Mesenchymal stem cell (in vitro differentiated cells and primary cell): ENCODE measurements at regions not wholly inside any gene's neighbourhood (a gene's known extent, or its start where the extent isn't known, plus 50 kb on each side); places are given as distances from the start of the nearest gene placed in this dataset.

ENCODE experiments used
- DNase-seq: peaks from one replicate; pipeline ENCODE4 v3.0.0-alpha.2; 2013
- H2AFZ ChIP-seq: one replicate; pipeline ENCODE4 v1.6.1; 2013; ENCODE audit warnings: low read depth, mild to moderate bottlenecking, control low read depth, inconsistent platforms, low read length, moderate library complexity
- H2AK5ac ChIP-seq: 2 replicates; pipeline ENCODE4 v1.6.1; 2013; ENCODE audit warnings: low read length, moderate library complexity, mild to moderate bottlenecking, inconsistent platforms; ENCODE audit not compliant: severe bottlenecking
- H2BK120ac ChIP-seq: one replicate; pipeline ENCODE4 v1.6.1; 2013; ENCODE audit warnings: low read depth, mild to moderate bottlenecking, inconsistent platforms, low read length, moderate library complexity
- H2BK12ac ChIP-seq, 2 experiments: one replicate each; pipeline ENCODE4 v1.6.1; 2013; ENCODE audit warnings: inconsistent platforms in 2 of 2, low read length in 2 of 2, mild to moderate bottlenecking in 2 of 2, moderate library complexity in 2 of 2, control low read depth in 1 of 2
- H2BK15ac ChIP-seq: one replicate; pipeline ENCODE4 v1.6.1; 2013; ENCODE audit warnings: mild to moderate bottlenecking, low read depth, inconsistent platforms; ENCODE audit not compliant: poor library complexity, severe bottlenecking
- H2BK5ac ChIP-seq: 2 replicates; pipeline ENCODE4 v1.6.1; 2013; ENCODE audit warnings: low read depth, mild to moderate bottlenecking, low read length, control low read depth, inconsistent platforms; ENCODE audit not compliant: poor library complexity, severe bottlenecking
- H3K14ac ChIP-seq, 2 experiments: one replicate each; pipeline ENCODE4 v1.6.1; 2013; ENCODE audit warnings: inconsistent platforms in 2 of 2, low read length in 2 of 2, control low read depth in 1 of 2, mild to moderate bottlenecking in 1 of 2, moderate library complexity in 1 of 2
- H3K18ac ChIP-seq, 2 experiments: one replicate each; pipeline ENCODE4 v1.6.1; 2013; ENCODE audit warnings: inconsistent platforms in 2 of 2, low read length in 2 of 2, control low read depth in 1 of 2, low read depth in 1 of 2, mild to moderate bottlenecking in 1 of 2
- H3K23ac ChIP-seq, 2 experiments: one replicate each; pipeline ENCODE4 v1.6.1; 2013; ENCODE audit warnings: inconsistent platforms in 2 of 2, low read length in 2 of 2, mild to moderate bottlenecking in 2 of 2, moderate library complexity in 2 of 2, control low read depth in 1 of 2
- H3K27ac ChIP-seq: 2 replicates; pipeline ENCODE4 v1.5.1; 2013; ENCODE audit warnings: mild to moderate bottlenecking, moderate library complexity, low read length, control low read depth, inconsistent platforms; ENCODE audit not compliant: poor library complexity, severe bottlenecking
- H3K27me3 ChIP-seq, 2 experiments: 2 replicates each; pipeline versions ENCODE4 v1.6.1 to v1.7.0; 2013; ENCODE audit warnings: low read length in 2 of 2, mild to moderate bottlenecking in 2 of 2, moderate library complexity in 2 of 2, control low read depth in 1 of 2, inconsistent platforms in 1 of 2; ENCODE audit not compliant: control insufficient read depth in 1 of 2, insufficient read depth in 1 of 2
- H3K36me3 ChIP-seq, 2 experiments: 2 replicates each; pipeline versions ENCODE4 v1.6.1 to v1.7.0; 2013; ENCODE audit warnings: low read length in 2 of 2, control low read depth in 1 of 2, inconsistent platforms in 1 of 2, low read depth in 1 of 2, mild to moderate bottlenecking in 1 of 2; ENCODE audit not compliant: insufficient read depth in 2 of 2, control insufficient read depth in 1 of 2
- H3K4ac ChIP-seq, 2 experiments: one replicate each; pipeline ENCODE4 v1.6.1; 2013; ENCODE audit warnings: inconsistent platforms in 2 of 2, low read length in 2 of 2, mild to moderate bottlenecking in 2 of 2, moderate library complexity in 2 of 2, control low read depth in 1 of 2, low read depth in 1 of 2
- H3K4me1 ChIP-seq: 2 replicates; pipeline ENCODE4 v1.6.1; 2013; ENCODE audit warnings: low read depth, low read length, control low read depth; ENCODE audit not compliant: control insufficient read depth, insufficient read depth
- H3K4me2 ChIP-seq: 2 replicates; pipeline ENCODE4 v1.6.1; 2013; ENCODE audit warnings: low read length, mild to moderate bottlenecking, inconsistent platforms; ENCODE audit not compliant: poor library complexity, severe bottlenecking
- H3K4me3 ChIP-seq, 2 experiments: 2 replicates each; pipeline versions ENCODE4 v1.5.1 to v1.7.0; 2013; ENCODE audit warnings: low read length in 2 of 2, mild to moderate bottlenecking in 2 of 2, control low read depth in 1 of 2, low read depth in 1 of 2; ENCODE audit not compliant: insufficient read depth in 1 of 2
- H3K79me1 ChIP-seq: replicated peaks from 2 replicates; pipeline ENCODE4 v1.6.1; 2013; ENCODE audit warnings: mild to moderate bottlenecking, control low read depth, low read length, inconsistent platforms; ENCODE audit not compliant: poor library complexity, severe bottlenecking
- H3K9ac ChIP-seq: 2 replicates; pipeline ENCODE4 v1.7.0; 2013; ENCODE audit warnings: mild to moderate bottlenecking, low read length, moderate library complexity
- H3K9me3 ChIP-seq: 2 replicates; pipeline ENCODE4 v1.7.0; 2013; ENCODE audit warnings: mild to moderate bottlenecking, low read length; ENCODE audit not compliant: control insufficient read depth
- H4K8ac ChIP-seq: one replicate; pipeline ENCODE4 v1.6.1; 2013; ENCODE audit warnings: inconsistent platforms, mild to moderate bottlenecking, low read length, moderate library complexity
- H4K91ac ChIP-seq: one replicate; pipeline ENCODE4 v1.6.1; 2013; ENCODE audit warnings: mild to moderate bottlenecking, low read length, inconsistent platforms
- WGBS: methylation state at CpG from one replicate; pipeline ENCODE4 v1.1.7; 2013; ENCODE audit warnings: mixed read lengths; 5-methylcytosine and 5-hydroxymethylcytosine counted together

DNA sequence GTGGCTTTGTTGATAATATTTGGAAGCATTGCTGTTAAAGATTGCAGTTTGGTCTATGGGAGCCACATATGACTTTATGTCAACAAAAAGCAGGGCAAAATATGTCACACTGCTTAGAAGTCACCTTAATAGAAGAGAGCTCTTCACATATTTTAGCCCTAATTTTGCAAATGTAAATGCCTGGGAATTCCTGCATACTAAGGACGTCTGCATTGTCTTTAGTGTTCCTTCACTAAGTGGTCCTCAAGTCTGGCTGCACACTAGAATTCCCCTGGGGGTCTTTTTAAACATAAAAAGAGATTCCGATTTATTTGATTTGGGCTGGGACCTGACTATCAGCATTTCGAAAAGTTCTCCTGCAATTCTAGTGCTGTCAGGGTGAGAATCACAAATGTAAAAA is 495.1 kb upstream of the FAM241A start:
- no peak overlapping the region for H3K23ac ChIP-seq
- H3K4ac ChIP-seq, result no peak overlapping the region
- H2BK12ac ChIP-seq, result no peak overlapping the region
- no peak overlapping the region for H3K14ac ChIP-seq
- no peak overlapping the region for H2AFZ ChIP-seq
- H3K27ac ChIP-seq, result no peak overlapping the region
- 86% methylated on average over 3 of the region's 3 CpGs for WGBS
- no peak overlapping the region for H2AK5ac ChIP-seq
- H2BK120ac ChIP-seq, result no peak overlapping the region
- H3K4me1 ChIP-seq, result no peaks in the 10 kb centered on the region
- H3K18ac ChIP-seq, result no peak overlapping the region
- H3K27me3 ChIP-seq, result peaks cover 0 to 3% of the 10 kb centered on the region in 2 experiments
- H3K4me2 ChIP-seq, result no peak overlapping the region
- no peak overlapping the region for H4K8ac ChIP-seq
- H4K91ac ChIP-seq, result no peak overlapping the region
- no peak overlapping the region for H2BK5ac ChIP-seq
- H3K9ac ChIP-seq, result no peak overlapping the region
- H3K4me3 ChIP-seq, result no peak overlapping the region
- no peaks in the 10 kb centered on the region for H3K9me3 ChIP-seq
- H3K36me3 ChIP-seq, result no peaks in the 10 kb centered on the region
- DNase-seq, result no peak
- H3K79me1 ChIP-seq, result no peaks in the 10 kb centered on the region
- no peak overlapping the region for H2BK15ac ChIP-seq

DNA sequence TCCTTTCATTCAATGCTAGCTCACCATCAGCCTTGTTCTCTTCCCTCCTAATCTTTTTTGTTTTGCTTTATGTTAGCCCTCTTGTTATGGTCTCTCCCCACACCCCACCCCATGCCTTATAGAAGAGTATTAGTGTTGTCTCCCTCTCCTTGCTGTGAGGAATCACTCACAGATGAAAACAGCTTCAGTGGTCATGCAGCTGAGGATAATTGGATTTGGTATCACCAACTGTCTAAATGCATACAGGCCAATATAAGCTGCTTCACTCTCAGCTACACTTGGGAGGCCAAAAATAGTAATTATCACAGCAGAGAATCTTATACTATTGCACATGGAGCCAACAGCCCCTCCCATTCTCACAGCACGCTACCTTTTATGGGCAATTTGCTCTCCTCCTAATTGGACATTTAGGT is 494.6 kb upstream of the FAM241A start:
- Histone ChIP-seq H2BK5ac (no peak overlapping the region), H3K27me3 (peaks cover 0 to 3% of the 10 kb centered on the region in 2 experiments), H3K14ac (no peak overlapping the region), H4K8ac (no peak overlapping the region), H2AK5ac (no peak overlapping the region), H2BK15ac (no peak overlapping the region), H3K23ac (no peak overlapping the region), H3K4me1 (no peaks in the 10 kb centered on the region), H3K4ac (no peak overlapping the region), H2AFZ (no peak overlapping the region), H3K9me3 (no peaks in the 10 kb centered on the region), H3K4me2 (no peak overlapping the region), H3K36me3 (no peaks in the 10 kb centered on the region), H3K79me1 (no peaks in the 10 kb centered on the region), H3K18ac (no peak overlapping the region), H2BK12ac (no peak overlapping the region), H4K91ac (no peak overlapping the region), H2BK120ac (no peak overlapping the region), H3K4me3 (no peak overlapping the region), H3K9ac (no peak overlapping the region), H3K27ac (no peak overlapping the region)
- no peak for DNase-seq
- WGBS, result 96% methylated on average over 1 of the region's 1 CpG

DNA sequence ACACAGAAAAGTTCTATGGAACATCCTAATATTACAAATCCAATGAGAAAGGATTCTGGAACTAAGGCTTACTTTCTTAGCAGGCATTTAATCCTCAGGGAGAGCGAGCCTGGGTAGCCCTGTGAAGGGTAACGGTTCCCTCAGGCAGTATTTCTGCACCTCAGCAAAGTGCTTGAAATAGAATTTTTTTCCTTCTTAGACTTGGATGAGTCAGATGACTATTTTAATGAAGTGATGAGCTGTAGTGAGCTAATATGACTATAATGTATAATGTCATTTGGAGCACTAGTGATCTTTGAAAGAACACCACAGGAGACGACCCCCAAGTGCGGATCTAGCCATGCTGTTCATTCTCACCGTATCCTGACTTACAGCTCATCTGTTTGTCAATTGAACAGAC is 493.0 kb upstream of the FAM241A start:
- H3K14ac ChIP-seq, result no peak overlapping the region
- no peak overlapping the region for H3K18ac ChIP-seq
- H3K4ac ChIP-seq, result no peak overlapping the region
- H3K9ac ChIP-seq, result no peak overlapping the region
- peaks cover 0 to 3% of the 10 kb centered on the region in 2 experiments for H3K27me3 ChIP-seq
- no peak overlapping the region for H2AFZ ChIP-seq
- H3K9me3 ChIP-seq, result no peaks in the 10 kb centered on the region
- H3K4me2 ChIP-seq, result no peak overlapping the region
- 84% methylated on average over 5 of the region's 5 CpGs for WGBS
- H3K27ac ChIP-seq, result no peak overlapping the region
- H2BK12ac ChIP-seq, result no peak overlapping the region
- no peak overlapping the region for H2BK15ac ChIP-seq
- H3K23ac ChIP-seq, result no peak overlapping the region
- H3K4me1 ChIP-seq, result no peaks in the 10 kb centered on the region
- no peak overlapping the region for H4K8ac ChIP-seq
- H2BK120ac ChIP-seq, result no peak overlapping the region
- DNase-seq, result peak; percentile 26
- no peak overlapping the region for H2BK5ac ChIP-seq
- H3K36me3 ChIP-seq, result no peaks in the 10 kb centered on the region
- H4K91ac ChIP-seq, result no peak overlapping the region
- H3K79me1 ChIP-seq, result no peaks in the 10 kb centered on the region
- no peak overlapping the region for H2AK5ac ChIP-seq
- no peak overlapping the region for H3K4me3 ChIP-seq

DNA sequence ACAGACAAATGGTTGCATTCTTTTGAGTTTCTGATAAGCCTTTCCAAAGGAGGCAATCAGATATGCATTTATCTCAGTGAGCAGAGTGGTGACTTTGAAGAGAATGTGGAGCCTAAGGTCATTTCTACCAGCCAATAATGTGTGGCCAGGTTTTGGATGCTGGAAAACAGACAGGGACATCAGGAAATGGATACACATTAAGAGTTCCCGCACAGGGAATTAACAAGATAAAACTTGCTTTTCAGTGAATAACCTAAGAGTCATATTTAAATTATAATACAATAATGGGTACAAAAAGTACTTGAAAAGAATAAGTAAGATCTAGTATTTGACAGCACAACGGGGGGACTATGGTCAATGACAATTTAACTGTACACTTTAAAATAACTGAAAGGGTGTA is 492.3 kb upstream of the FAM241A start:
- WGBS, result no CpG with 5 or more reads among the region's 2 CpGs
- H3K4ac ChIP-seq, result no peak overlapping the region

More for the DNA sequence above, 492.3 kb upstream of the FAM241A start:
- H4K8ac ChIP-seq, result no peak overlapping the region
- no peak overlapping the region for H2BK15ac ChIP-seq
- H4K91ac ChIP-seq, result no peak overlapping the region
- DNase-seq, result no peak
- H3K79me1 ChIP-seq, result no peaks in the 10 kb centered on the region
- no peaks in the 10 kb centered on the region for H3K9me3 ChIP-seq
- no peak overlapping the region for H2AK5ac ChIP-seq
- peaks cover 0 to 3% of the 10 kb centered on the region in 2 experiments for H3K27me3 ChIP-seq
- H3K18ac ChIP-seq, result no peak overlapping the region
- H2BK120ac ChIP-seq, result no peak overlapping the region
- no peak overlapping the region for H3K14ac ChIP-seq
- no peak overlapping the region for H2AFZ ChIP-seq
- H3K4me3 ChIP-seq, result no peak overlapping the region
- H3K4me2 ChIP-seq, result no peak overlapping the region
- no peak overlapping the region for H2BK5ac ChIP-seq
- no peak overlapping the region for H3K23ac ChIP-seq
- H3K4me1 ChIP-seq, result no peaks in the 10 kb centered on the region
- no peak overlapping the region for H3K27ac ChIP-seq
- no peak overlapping the region for H2BK12ac ChIP-seq
- H3K36me3 ChIP-seq, result no peaks in the 10 kb centered on the region
- no peak overlapping the region for H3K9ac ChIP-seq
